ENCODE measurements at regions not wholly inside any gene's neighbourhood (a gene's known extent, or its start where the extent isn't known, plus 50 kb on each side); places are given as distances from the start of the nearest gene placed in this dataset.
"Not testable (repeated sequence)": the region's sequence is repeated elsewhere in the genome, so short reads cannot be mapped to it uniquely, and the experiment has no call there.

DNA sequence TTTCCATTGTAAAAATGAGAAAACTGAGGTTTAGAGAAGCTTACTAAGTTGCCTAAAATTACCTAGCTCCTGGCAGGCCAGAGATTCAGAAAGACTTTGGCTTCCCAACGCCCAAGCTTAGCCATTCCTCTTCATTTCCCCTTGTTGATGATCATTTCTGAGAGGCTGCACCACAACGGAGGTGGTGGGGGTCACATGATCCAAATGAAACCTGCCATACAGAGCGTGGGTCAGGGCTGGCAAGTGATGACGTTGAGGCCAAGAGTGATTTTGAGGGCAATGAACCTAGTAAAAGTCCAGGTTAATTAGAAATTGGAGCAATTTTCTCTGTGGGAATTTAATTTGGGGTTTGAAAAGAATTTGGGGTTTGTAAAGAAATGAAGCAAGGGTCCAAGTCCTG, 109.9 kb downstream of the TMEM182 start:
- DNase-seq, result no peak

DNA sequence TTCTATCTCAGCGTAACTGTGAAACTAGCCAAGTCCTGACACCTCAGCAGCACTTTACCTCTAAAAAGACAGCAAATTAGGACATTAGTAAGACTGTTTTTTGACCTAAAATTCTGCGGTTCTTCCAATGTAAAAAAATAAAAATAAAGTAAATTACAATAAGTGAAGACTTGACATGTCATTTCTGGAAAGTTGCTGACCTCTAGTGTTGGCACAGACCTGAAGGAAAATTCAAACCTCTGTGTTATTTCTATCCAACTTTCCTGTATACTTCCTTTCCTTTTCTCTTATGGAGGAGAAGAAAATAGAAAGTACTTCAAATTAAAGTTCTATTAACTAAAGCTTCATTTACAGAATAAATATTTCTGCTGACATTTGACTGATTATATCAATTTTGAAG, 110.6 kb downstream of the TMEM182 start:
- DNase-seq, result peak; percentile 7 to 28 (median 20)

DNA sequence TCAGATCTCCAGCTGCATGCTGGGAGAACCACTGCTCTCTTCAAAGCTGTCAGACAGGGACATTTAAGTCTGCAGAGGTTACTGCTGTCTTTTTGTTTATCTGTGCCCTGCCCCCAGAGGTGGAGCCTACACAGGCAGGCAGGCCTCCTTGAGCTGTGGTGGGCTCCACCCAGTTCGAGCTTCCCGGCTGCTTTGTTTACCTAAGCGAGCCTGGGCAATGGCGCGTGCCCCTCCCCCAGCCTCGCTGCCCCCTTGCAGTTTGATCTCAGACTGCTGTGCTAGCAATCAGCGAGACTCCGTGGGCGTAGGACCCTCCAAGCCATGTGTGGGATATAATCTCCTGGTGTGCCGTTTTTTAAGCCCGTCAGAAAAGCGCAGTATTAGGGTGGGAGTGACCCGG, 117.7 kb downstream of the TMEM182 start:
- DNase-seq, result not testable (repeated sequence)

DNA sequence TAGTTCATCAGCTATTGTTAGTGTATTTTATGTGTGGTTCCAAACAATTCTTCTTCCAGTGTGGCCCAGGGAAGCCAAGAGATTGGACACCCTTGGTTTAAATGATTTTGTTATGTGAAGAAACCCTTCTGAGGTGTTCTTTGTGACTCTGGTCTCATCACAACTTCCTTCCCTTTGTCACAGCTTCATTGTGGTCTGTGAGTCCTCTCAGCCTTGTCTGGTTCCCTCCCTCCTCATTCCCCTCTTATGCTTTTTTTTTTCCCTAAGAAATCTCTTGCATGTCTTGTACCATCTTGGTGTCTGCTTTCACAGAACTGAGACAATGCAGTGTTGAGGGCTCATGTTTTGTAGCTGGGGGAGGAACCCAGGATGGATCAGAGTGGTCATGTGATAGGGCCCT, 118.9 kb downstream of the TMEM182 start:
- no peak for DNase-seq

DNA sequence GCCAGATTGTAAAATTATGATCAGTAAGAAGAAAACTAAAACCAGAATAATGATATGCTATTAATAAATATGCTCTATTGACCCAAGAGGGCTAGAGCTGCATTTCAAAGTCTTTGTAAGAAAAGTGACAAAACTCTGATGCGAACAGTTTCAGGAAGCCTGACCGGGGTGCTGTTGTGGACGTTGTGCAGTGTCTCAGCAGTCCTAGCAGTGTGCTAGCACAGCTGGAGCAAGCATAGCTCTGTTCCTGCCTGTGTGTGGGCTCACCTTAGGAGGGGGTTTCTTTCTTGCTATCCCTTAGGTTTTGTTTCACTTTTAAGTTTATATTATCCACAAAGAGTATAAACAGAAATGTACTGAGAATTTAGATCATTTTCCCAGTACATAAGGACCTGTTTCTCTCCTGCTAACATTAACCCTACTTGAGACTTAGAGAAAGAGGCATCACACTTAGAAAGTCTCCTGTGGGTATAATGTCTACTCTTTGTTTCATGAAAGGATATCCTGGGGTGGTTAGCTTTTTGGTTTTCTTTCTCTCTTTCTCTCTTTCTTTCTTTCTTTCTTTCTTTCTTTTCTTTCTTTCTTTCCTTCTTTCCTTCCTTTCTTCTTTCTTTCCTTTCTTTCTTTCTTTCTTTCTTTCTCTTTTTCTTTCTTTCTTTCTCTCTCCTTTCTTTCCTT, 124.5 kb downstream of the TMEM182 start:
- DNase-seq, result no peak

DNA sequence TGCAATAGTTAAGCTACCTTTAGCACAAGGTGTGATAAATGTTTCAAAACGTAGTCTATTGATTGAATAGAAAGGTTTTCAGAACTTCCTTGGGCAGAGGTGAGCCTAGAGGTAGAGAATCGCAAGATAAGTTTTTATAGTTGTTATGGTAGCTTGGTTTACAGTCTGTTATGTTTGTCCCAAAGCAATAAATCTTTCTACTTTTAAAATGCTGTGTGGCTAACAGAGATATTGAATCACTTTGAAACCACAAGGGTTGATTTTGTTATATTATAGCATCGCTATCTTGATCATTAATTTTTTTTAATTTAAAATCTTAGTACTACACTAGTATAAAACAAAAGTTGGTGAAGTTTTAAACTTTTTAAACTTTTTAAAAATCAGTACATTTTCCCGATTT, 126.7 kb downstream of the TMEM182 start:
- DNase-seq, result no peak

DNA sequence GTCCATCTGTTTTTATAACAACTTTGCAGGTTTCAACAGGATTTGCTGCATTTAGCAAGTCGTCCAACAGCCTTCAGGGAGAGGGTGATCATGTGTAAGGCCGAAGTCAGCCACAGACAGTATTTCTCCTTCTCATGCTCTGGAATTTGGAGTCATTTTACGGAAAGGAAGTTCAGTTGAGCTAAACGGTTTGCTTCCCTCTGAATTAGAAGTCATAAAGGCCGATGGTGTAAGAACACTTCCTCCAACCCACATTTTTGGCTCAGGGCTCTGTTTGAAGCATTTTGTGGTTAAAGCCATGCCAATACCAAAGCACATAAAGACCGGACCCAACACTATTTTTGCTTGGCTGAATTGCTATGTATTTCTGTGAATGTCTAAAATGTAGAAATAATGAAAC, 129.5 kb downstream of the TMEM182 start:
- DNase-seq, result peak in 1 of 3 donors; percentile 9

DNA sequence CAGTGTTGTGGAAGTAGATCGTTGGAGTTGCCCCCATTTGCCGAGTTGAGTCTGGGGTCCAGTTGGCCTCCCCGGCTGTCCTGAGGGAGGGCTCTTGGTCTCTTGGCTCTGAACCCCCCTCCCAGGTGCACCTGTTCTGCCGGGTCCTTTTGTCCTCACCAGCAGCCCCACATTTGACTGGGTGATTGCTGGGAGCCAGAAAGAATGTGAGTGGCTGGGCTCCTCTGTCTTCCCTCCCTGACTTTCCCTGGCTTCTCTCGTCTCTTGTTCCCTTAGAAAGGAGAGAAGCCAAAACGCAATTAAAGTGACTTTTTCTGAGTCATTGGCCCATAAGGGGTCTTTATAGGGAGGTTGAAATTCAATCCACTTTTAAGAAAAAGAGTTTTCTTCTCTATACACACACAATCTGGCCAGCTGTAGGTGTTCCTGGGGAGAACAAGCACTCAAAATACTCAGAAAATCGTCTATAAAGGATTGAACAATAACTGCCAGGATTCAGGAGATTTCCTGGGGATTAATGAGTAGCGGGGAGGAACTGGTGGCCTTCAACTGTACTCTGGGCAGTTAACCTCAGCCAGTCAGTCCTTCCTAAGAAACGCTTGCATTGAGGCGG, 131.0 kb downstream of the TMEM182 start:
- no peak for DNase-seq

DNA sequence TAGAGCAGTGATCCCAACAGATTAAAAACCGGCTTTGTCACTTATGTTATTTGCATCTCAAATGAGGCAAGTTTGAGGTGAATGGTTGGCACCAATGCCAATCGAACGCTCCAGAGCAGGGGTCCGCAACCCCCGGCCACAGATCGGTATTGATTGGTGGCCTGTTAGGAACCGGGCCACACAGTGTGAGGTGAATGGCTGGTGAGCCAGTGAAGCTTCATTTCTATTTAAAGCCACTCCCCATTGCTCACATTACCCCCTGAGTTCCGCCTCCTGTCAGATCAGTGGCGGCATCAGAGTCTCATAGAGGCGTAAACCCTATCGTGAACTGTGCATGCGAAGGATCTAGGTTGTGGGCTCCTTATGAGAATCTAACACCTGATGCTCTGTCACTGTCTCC, 132.0 kb downstream of the TMEM182 start:
- no peak for DNase-seq

DNA sequence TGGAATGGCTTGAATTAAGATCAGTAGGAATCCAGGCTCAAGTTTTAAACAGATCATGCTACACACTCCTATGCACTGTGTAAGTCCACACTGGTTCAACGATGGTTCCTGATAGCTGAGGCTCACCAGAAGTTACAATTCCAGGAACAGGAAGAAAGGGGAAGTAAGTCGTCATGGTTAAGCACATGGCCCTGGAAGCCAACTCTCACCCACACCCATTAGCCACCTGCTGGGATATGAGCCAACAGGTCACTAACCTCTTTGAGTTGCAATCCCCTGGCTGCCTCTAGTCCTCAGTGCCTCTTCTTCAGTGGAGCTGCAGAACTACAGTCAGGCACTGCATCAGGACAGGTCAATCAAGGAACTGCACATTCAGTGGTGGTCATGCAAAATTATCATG, 133.5 kb downstream of the TMEM182 start:
- DNase-seq, result no peak

DNA sequence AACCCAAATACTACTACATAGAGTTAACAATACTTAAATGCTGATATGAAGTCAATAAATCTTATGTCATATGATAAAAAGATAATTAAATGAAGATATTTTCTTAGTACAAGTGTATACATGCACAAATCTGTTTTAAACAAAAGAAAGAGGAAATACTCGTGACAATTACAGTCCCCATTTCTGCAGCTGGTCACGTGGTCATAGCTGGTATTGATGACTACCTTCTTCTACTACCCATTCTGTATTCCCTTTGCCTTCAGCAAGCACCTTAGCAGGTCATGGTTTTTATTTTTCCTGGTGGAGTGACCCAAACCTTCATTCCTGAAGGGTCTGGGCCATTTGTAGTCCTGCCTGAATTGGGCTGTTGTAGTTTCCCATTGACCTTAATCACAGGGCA, 147.4 kb downstream of the TMEM182 start:
- not testable (repeated sequence) for DNase-seq

DNA sequence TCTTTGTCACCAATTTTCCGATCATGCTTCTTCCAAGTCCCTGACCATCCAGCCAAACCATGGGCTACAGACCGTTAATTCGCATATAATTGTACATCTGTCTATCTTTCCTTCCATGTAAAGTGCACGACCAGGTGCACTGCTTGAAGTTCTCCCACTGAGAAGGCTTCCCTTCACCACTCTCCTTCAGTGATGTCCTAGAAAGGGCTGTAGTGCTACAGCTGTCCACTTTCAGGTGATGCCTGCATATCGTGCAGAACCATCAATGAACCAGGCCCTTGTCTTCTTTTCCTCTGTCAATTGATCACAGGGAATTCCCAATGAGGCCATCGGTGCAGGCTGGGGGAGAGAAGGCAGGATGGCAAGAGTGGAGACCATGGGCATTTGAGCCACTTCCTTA, 148.9 kb downstream of the TMEM182 start:
- no peak for DNase-seq

DNA sequence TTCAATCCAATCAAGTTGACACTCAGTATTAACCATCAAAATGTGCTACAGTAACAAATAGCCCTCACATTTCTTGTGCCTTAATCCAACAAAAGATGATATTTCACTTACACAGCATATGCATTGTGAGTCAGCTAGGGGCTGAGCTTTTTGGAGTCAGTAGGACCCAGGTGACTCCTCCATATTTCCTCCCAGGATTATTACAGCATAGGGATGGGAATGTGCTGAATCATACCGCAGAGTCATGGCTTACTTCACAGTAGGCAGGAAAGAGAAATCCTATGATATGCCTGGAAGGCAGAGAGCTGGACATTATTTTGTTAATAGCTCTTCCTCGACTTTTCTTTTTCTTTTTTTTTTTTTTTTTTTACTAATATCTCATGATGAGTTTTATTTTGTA, 153.3 kb downstream of the TMEM182 start:
- DNase-seq, result peak in 1 of 3 donors; percentile 36

DNA sequence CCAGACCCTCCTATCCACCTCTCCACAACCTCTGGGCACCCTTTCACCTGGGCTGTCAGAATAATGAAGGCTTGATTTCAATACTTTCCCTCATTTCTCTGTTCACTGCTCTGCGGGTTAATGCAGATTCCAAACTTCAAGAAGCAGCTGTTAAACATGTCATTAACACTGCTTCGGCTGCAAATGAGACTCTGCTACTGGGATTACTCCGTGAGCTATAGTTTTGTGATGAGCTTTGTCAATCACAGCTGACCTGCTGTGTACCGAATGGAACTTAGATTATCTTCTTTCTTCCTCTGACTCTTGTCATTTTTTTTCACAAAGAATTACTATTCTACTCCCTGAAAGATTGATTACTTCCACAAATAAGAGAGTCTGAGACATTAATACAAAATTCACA, 160.5 kb downstream of the TMEM182 start:
- DNase-seq, result no peak

DNA sequence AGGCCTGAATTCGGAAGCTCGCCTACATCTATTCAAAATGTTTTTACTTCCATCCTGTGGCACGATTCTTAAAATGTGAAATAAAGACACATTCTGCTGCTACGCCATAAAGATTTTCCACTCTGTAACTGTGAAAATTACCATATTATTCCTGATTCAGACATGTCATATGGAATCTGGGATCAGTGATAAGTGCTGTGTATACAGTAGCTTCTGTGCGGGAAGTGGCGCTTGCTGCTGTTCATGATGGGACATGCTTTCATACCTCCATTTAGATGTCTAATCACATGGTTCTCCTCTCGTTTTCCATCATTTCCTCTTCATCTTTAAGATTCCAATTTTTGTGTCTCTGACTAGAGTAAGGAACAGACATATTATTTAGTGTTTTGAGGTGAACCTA, 163.2 kb downstream of the TMEM182 start:
- DNase-seq, result no peak

DNA sequence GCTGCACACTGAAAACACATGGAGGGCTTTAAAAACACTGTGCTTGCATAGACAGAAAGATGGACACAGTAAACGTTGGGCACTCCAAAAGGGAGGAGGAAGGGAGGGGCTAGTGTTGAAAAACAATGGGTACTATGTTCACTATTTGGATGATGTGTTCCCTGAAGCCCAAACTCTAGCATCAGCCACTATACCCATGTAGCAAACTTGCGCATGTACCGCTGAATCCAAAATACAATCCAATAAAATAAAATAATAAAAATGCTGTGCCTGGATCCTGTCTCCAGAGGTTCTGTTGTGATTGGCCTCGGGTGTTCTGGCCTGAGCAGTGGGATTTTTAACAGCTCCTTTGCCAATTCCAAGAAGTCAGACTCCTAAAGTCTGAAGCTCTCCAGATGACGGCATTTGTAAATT, 166.0 kb downstream of the TMEM182 start:
- no peak for DNase-seq

DNA sequence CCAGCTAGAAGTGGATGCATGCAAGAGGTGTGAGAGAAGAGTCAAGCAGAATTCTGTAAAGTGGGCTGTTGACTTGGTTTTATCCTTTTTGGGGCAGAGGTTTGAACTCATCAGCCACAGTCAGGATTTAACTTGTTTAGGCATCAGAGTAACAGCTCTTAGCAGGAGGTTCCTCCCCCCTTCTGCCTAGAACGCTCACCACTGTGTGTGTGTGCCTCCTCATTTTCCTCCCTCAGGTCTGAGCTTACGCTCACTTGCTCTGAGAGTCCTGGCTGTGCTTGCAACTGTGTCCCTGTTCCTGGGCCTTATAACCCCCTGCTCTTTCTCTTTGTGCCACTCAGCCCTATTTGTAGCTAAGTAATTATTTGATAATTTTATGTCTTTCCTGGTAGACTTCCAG, 167.9 kb downstream of the TMEM182 start:
- no peak for DNase-seq

DNA sequence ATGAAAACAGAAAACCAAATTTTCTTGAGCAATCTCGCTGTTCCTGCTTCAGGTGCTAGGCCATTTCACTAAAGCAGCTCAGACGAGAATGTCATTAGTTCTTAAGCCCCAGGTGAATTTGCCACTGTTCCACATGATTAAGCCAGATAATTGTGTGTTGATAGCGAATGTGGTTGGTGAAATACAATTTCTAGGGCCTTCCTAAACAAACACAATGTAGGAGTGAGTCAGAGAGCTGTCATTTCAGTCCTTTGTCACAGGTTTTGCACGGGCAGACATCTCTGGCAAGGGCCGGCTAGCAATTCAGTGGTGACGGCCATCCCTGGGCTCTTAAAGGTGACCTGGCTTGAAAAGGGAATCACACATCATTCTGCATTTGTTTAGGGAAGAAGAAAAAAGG, 170.7 kb downstream of the TMEM182 start:
- DNase-seq, result no peak

DNA sequence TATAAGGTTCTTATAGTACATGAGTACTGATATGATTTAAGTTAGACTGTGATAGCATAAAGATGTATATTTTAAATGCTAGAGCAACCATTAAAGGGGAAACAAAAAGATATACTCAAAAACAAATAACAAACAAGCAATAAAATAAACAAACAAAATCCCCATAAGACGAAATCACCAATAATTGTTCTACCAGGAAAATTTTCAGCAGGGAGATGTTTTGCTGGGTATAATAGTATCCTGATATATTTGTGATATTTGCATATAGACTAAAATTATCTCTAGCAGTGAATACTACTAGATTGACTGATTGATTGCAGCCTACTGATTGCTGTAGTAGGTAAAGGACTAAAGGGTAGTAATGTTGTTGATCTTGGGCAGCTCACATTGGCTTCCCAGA, 177.4 kb downstream of the TMEM182 start:
- DNase-seq, result no peak

DNA sequence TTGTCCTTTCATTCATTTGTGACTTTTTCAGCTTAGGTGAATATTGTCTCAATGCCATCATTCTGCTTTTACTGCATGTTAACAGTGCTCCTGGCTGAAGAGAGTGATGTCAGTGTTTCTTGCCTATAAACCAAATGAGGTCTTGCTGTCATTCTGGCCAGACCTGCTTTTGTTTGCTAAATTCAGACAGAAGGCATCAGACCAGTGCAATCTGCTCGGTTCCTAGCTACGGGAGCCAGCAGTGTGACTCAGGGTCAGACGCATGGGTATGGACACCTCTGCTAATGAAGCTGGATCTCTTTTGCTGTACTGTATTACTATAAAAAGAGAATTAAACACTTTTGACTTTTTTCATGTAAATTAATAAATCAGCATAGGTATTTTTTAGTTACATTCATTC, 178.9 kb downstream of the TMEM182 start:
- DNase-seq, result no peak

DNA sequence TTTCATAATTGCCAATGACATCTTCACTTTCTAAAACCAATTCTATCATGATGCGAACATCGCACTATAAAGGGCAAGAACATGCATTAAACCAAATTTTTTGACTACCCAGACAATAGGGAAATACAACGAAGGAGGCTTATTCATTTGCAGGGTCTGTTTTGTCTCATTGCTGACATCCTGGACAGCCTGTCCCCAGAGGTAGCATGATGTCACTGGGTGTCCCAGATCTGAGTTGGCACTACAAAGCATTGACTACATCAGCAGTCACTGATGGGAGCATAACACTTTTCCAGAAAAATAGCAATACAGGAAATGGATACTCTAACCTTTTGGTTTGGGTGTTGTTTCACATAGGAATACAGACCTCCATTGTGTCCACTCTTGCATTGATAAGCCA, 180.3 kb downstream of the TMEM182 start:
- no peak for DNase-seq

DNA sequence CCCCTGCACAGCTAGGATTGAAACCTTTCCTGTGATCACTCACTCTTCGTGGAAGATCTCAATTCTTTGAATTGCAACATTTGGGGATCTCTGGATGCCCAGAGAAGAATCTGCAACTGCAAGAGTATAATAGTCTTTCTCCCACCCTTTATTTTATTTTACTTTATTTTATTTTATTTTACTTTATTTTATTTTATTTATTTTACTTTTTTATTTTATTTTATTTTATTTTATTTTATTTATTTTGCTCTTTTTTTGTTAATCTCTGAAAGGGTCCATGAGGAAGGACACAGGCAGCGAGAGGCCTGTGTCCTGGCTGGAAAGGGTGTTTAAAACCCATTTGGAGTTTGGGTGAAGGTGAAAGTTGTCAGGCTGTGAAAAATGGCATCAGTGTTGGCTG, 181.4 kb downstream of the TMEM182 start:
- DNase-seq, result no peak

DNA sequence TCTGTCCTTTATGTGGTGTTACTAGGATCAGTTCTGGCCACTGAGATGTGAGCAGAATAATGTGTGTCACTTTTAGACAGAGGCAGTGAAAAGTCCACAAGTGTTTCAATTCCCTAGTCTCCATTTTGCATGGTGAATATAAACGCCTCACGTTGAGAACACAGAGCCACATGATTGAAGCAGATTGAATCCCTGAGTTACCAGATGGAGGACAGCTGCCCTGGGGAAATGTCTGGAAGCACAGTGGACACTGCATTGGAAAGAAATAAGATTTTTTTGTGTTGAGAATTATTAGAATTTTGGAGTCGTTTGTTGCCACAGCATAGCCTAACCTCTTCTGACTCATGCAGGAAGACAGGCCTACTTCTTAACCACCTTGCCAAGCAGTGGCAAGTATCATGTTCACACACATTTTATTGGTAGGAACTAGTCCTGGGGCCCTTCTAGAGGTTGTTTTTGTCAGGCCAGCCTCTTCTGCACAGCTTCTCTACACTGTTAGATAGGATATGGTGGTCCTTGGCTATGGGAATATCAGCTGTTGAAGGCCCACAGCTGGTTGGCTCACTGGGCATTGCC, 188.6 kb downstream of the TMEM182 start:
- DNase-seq, result no peak

DNA sequence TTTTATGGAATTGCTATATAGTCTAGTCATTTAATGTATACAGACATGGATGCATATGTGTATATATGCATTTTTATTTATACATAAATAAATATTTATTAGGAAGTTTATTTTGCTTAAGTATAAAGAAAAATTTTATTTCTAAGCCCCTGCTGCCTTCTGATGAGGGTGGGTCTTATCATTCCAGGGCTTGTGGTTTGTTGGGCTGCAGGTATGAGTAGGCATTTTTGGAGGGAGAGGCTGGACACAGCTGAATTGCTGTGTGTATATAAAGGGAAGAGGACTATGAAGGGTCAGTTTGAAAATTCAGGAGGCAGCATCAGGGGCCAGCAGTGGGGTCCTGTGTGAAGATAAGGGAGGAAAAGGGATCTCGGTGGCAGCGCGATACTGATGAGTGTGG, 189.4 kb downstream of the TMEM182 start:
- DNase-seq, result no peak
